ENCODE measurements at regions not wholly inside any gene's neighbourhood (a gene's known extent, or its start where the extent isn't known, plus 50 kb on each side); places are given as distances from the start of the nearest gene placed in this dataset.

DNA sequence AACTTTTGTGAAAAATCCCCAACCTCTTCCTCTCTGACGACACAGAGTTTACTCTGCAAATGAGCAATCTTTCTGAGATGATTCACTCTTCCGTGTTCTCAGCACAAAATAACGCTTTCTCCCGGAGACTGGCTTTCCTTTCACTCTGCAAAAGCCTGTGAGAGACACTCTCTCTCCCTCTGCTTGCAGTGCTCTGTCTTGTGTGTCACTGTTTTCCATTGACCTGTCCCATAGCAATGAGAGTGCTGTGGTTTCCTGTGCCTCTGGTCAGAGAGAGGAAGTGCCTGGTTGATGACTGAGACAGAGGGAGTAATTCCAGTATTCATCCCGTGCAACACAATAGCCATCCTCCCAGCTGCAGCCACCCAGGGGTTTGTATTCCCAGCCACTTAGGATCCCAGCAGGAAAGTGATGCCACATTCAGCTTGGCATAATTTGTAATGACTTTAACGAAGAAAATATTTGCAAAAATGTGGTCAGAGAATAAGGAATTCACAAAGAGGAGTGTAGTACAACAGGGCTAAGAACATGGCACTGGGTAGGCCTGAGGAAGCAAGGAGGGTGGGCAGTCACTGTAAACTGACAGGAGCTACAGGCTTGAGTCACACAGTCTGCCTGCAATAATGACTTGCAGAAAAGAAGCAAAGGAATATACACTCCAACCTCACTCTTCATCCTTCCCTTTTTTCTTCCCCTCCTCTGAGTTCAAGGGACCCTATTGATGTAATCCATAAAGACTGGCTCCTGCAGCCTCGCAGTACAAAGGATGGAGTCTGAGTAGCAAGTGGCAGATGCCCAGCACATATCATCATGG, 463.5 kb upstream of the RGMB start:
- Histone ChIP-seq H3K4me3 (replicated peaks; ENCODE audit: insufficient read depth, low read length) (no peak overlapping the region), H3K27me3 (ENCODE audit: insufficient read depth, poor library complexity, severe bottlenecking) (no peaks in the 10 kb centered on the region), H3K27ac (replicated peaks) (no peak overlapping the region)
- peak; percentile 27; the same call in 1 of the 2 replicates for TF ChIP-seq SPI1 (IDR thresholded peaks at IDR 0.05; ENCODE audit: borderline replicate concordance, low read depth)
- no peak for TF ChIP-seq POLR2AphosphoS5 (IDR thresholded peaks at IDR 0.05; ENCODE audit: low read depth)
- peak in 1 of 2 experiments; percentile 14 for DNase-seq (ENCODE audit: low read depth in 1 of 2, low spot score in 1 of 2)

DNA sequence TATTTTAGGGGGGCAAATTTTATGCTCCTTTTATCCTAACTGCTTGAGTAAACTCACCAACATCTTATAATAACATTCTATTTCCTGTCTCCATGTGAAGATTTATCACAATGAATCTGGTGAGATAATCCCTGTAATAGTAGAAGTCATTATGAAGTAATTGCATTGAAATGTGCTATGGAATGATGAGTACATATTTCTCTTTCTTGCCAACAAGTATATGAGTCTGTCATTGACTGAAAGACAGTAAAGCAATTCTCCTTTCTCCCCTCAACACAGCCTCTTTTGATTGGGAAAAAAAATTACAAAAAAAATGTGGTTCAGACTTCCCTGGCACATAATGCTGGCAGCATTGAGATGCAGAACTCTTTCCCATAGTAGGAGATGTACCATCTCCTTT, 459.2 kb upstream of the RGMB start:
- DNase-seq (ENCODE audit: low read depth in 1 of 2, low spot score in 1 of 2) = no peak
- TF ChIP-seq GABPA (IDR thresholded peaks at IDR 0.05; ENCODE audit: low read depth) = no peak
- TF ChIP-seq, protein P1, sequence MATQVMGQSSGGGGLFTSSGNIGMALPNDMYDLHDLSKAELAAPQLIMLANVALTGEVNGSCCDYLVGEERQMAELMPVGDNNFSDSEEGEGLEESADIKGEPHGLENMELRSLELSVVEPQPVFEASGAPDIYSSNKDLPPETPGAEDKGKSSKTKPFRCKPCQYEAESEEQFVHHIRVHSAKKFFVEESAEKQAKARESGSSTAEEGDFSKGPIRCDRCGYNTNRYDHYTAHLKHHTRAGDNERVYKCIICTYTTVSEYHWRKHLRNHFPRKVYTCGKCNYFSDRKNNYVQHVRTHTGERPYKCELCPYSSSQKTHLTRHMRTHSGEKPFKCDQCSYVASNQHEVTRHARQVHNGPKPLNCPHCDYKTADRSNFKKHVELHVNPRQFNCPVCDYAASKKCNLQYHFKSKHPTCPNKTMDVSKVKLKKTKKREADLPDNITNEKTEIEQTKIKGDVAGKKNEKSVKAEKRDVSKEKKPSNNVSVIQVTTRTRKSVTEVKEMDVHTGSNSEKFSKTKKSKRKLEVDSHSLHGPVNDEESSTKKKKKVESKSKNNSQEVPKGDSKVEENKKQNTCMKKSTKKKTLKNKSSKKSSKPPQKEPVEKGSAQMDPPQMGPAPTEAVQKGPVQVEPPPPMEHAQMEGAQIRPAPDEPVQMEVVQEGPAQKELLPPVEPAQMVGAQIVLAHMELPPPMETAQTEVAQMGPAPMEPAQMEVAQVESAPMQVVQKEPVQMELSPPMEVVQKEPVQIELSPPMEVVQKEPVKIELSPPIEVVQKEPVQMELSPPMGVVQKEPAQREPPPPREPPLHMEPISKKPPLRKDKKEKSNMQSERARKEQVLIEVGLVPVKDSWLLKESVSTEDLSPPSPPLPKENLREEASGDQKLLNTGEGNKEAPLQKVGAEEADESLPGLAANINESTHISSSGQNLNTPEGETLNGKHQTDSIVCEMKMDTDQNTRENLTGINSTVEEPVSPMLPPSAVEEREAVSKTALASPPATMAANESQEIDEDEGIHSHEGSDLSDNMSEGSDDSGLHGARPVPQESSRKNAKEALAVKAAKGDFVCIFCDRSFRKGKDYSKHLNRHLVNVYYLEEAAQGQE (IDR thresholded peaks at IDR 0.05; ENCODE audit: insufficient replicate concordance, low read depth) = no peak
- TF ChIP-seq SPI1 (IDR thresholded peaks at IDR 0.05; ENCODE audit: borderline replicate concordance, low read depth) = no peak
- TF ChIP-seq POLR2AphosphoS5 (IDR thresholded peaks at IDR 0.05; ENCODE audit: low read depth) = no peak
- TF ChIP-seq, protein P2, sequence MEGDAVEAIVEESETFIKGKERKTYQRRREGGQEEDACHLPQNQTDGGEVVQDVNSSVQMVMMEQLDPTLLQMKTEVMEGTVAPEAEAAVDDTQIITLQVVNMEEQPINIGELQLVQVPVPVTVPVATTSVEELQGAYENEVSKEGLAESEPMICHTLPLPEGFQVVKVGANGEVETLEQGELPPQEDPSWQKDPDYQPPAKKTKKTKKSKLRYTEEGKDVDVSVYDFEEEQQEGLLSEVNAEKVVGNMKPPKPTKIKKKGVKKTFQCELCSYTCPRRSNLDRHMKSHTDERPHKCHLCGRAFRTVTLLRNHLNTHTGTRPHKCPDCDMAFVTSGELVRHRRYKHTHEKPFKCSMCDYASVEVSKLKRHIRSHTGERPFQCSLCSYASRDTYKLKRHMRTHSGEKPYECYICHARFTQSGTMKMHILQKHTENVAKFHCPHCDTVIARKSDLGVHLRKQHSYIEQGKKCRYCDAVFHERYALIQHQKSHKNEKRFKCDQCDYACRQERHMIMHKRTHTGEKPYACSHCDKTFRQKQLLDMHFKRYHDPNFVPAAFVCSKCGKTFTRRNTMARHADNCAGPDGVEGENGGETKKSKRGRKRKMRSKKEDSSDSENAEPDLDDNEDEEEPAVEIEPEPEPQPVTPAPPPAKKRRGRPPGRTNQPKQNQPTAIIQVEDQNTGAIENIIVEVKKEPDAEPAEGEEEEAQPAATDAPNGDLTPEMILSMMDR (IDR thresholded peaks at IDR 0.05; ENCODE audit: insufficient read depth, low read length) = no peak
- Histone ChIP-seq H3K27me3 (ENCODE audit: insufficient read depth, poor library complexity, severe bottlenecking) (no peaks in the 10 kb centered on the region), H3K27ac (replicated peaks) (no peak overlapping the region), H3K4me3 (replicated peaks; ENCODE audit: insufficient read depth, low read length) (no peak overlapping the region)

DNA sequence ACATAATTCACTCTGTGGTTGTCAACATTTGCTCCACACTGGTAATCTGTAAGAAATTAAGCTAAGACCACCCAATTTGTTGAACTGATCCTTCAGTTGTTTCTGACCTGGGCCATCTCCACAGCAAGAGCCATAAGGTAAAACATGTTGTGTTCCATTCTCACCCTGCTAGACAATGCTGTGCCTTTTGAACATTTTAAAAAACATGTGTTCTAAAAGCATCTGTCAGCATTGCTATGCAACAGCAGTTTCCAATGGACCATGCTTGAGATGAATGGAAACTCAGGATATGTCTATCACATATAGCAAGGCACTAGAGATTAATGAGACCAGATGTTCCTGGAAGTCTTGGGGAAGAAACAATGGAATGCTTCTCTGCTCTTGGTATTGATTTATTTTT, 455.1 kb upstream of the RGMB start:
- H3K27ac ChIP-seq (replicated peaks) = no peak overlapping the region
- no peak for DNase-seq (ENCODE audit: low read depth in 1 of 2, low spot score in 1 of 2)
- TF ChIP-seq POLR2AphosphoS5 (IDR thresholded peaks at IDR 0.05; ENCODE audit: low read depth) = no peak
- TF ChIP-seq, protein P1 (IDR thresholded peaks at IDR 0.05; ENCODE audit: insufficient replicate concordance, low read depth) = no peak
- no peak for TF ChIP-seq SPI1 (IDR thresholded peaks at IDR 0.05; ENCODE audit: borderline replicate concordance, low read depth)
- no peak for TF ChIP-seq GABPA (IDR thresholded peaks at IDR 0.05; ENCODE audit: low read depth)
- TF ChIP-seq, protein P2 (IDR thresholded peaks at IDR 0.05; ENCODE audit: insufficient read depth, low read length) = no peak
- no peaks in the 10 kb centered on the region for H3K27me3 ChIP-seq (ENCODE audit: insufficient read depth, poor library complexity, severe bottlenecking)
- no peak overlapping the region for H3K4me3 ChIP-seq (replicated peaks; ENCODE audit: insufficient read depth, low read length)

DNA sequence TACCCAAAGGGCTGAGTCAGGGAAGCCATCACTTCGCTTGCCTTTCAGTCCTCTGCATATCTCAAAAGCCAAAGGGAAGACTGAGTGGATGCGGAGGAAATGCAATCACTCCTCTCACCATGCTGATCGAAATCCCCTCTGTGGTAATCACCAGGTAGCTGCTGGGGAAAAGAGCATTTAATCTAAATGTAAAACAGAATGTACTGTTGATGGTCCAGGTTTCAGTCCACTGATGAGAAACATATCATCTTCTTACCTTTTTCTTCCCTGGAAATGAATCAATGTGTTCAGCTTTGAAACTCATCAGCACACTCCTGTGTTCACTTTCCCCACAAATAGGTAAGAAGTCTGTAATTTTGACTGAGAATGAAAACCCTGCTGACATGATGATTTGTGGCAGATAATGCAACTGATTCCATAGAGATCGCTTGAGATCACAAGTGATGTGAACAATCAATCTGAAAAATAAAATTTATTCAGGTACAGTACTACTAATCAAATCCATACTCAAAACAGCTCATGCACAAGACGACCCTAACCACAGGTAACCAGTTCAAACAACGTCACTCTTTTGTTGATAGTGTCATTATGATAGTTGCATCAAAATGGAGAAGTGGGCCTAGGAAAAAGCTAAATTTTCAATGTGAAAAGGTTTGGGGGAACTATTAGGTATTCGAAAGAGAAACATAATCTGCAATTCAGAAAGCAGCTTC, 454.0 kb upstream of the RGMB start:
- TF ChIP-seq GABPA (IDR thresholded peaks at IDR 0.05; ENCODE audit: low read depth) = no peak
- TF ChIP-seq SPI1 (IDR thresholded peaks at IDR 0.05; ENCODE audit: borderline replicate concordance, low read depth) = no peak
- TF ChIP-seq POLR2AphosphoS5 (IDR thresholded peaks at IDR 0.05; ENCODE audit: low read depth) = no peak
- TF ChIP-seq, protein P1 (IDR thresholded peaks at IDR 0.05; ENCODE audit: insufficient replicate concordance, low read depth) = no peak
- TF ChIP-seq, protein P2 (IDR thresholded peaks at IDR 0.05; ENCODE audit: insufficient read depth, low read length) = no peak
- no peak for DNase-seq (ENCODE audit: low read depth in 1 of 2, low spot score in 1 of 2)
- no peak overlapping the region for H3K27ac ChIP-seq (replicated peaks)
- H3K4me3 ChIP-seq (replicated peaks; ENCODE audit: insufficient read depth, low read length) = no peak overlapping the region
- no peaks in the 10 kb centered on the region for H3K27me3 ChIP-seq (ENCODE audit: insufficient read depth, poor library complexity, severe bottlenecking)
